Panc1 (cell line): ENCODE measurements at regions not wholly inside any gene's neighbourhood (a gene's known extent, or its start where the extent isn't known, plus 50 kb on each side); places are given as distances from the start of the nearest gene placed in this dataset.

ENCODE experiments used
- ATAC-seq: fragments of 200-7000 bp; cut with Tn5 transposase; 2 replicates; pipeline ENCODE4 v1.9.1; 2020; ENCODE audit warnings: mild to moderate bottlenecking, moderate library complexity
- BruUV-seq: library from RNA; stranded (reverse); fragments of 400-500 nt; replicated peaks from 2 replicates; lab custom pipeline; 2021; lab: Mats Ljungman, UMichigan
- CTCF ChIA-PET: fragments of 300-600 bp; sonication (Branson Sonifier 250); formaldehyde crosslinking; loops from one replicate; lab custom pipeline; 2022; ENCODE audit warnings: antibody characterized with exemption; lab: Charles Lee
- POLR2A ChIA-PET: fragments of 300-600 bp; sonication (Branson Sonifier 250); formaldehyde crosslinking; loops from one replicate; lab custom pipeline; 2022; ENCODE audit warnings: antibody characterized with exemption; lab: Charles Lee
- DNase-seq: peaks from one replicate; pipeline ENCODE4 v3.0.0-alpha.2; 2010; ENCODE audit warnings: low read depth, low spot score
- H3K27ac ChIP-seq: 2 replicates; pipeline ENCODE4 v1.5.1; 2011; ENCODE audit warnings: mild to moderate bottlenecking, low read length, inconsistent platforms
- H3K27me3 ChIP-seq: fragments of 200-500 bp; sonication (Bioruptor generic); 2 replicates; pipeline ENCODE4 v1.6.0; 2014; ENCODE audit warnings: low read length, inconsistent platforms; ENCODE audit not compliant: control insufficient read depth, insufficient read depth
- H3K36me3 ChIP-seq: fragments of 200-500 bp; sonication (Bioruptor generic); 2 replicates; pipeline ENCODE4 v1.5.1; 2014; ENCODE audit warnings: inconsistent platforms, mild to moderate bottlenecking, low read length, moderate library complexity; ENCODE audit not compliant: control insufficient read depth, insufficient read depth
- H3K4me1 ChIP-seq: 2 replicates; pipeline ENCODE4 v1.5.1; 2011; ENCODE audit warnings: inconsistent platforms, mild to moderate bottlenecking, low read length, moderate library complexity; ENCODE audit not compliant: control insufficient read depth, insufficient read depth
- H3K4me3 ChIP-seq, 2 experiments: 2 replicates each; pipeline ENCODE4 v1.5.1; 2011 to 2012; ENCODE audit warnings: low read depth in 2 of 2, low read length in 2 of 2, mild to moderate bottlenecking in 2 of 2, inconsistent platforms in 1 of 2, moderate library complexity in 1 of 2
- H3K9me3 ChIP-seq: fragments of 200-500 bp; sonication (Bioruptor generic); 2 replicates; pipeline ENCODE4 v1.5.1; 2014; ENCODE audit warnings: low read depth, mild to moderate bottlenecking, inconsistent platforms, low read length, moderate library complexity; ENCODE audit not compliant: control insufficient read depth, insufficient read depth
- CTCF ChIP-seq: fragments of 450-650 bp; IDR thresholded peaks from 2 replicates; pipeline ENCODE4 v1.5.1; 2017; ENCODE audit warnings: mild to moderate bottlenecking
- POLR2AphosphoS5 ChIP-seq: IDR thresholded peaks from 2 replicates; pipeline ENCODE4 v1.6.1; 2012; ENCODE audit warnings: mild to moderate bottlenecking, low read depth, low read length, moderate library complexity
- REST ChIP-seq, 2 experiments: IDR thresholded peaks; 2 replicates each; pipeline ENCODE4 v1.6.1; 2011 to 2012; ENCODE audit warnings: low read depth in 2 of 2, control low read depth in 1 of 2, low read length in 1 of 2, mild to moderate bottlenecking in 1 of 2, moderate library complexity in 1 of 2; ENCODE audit not compliant: insufficient read depth in 1 of 2
- SIN3A ChIP-seq: IDR thresholded peaks from 2 replicates; pipeline ENCODE4 v1.6.1; 2012; ENCODE audit warnings: low read depth, mild to moderate bottlenecking, low read length, moderate library complexity, borderline replicate concordance; ENCODE audit not compliant: insufficient read depth
- TCF7L2 ChIP-seq: IDR thresholded peaks from 2 replicates; pipeline ENCODE4 v1.6.1; 2011; ENCODE audit warnings: mild to moderate bottlenecking, low read depth, low read length, inconsistent platforms
- in situ Hi-C: cut with HindIII; loops from 2 replicates; pipeline ENCODE4 v1.10.0; 2016; ENCODE audit warnings: low sequenced_read_pairs, low pct_unique_long_range_greater_than_20kb
- intact Hi-C: fragments of 100-400 bp; cut with micrococcal nuclease; formaldehyde crosslinking; loops from one replicate; pipeline ENCODE4 v1.10.0; 2022; ENCODE audit not compliant: unreplicated experiment

GRCh38 chr1:4877426-4877825 lies 223.0 kb downstream of the AJAP1 start:
- ChIA-PET POLR2A (no interaction called here), CTCF (no interaction called here)
- intact Hi-C loops (no loop called here), in situ Hi-C loops (no loop called here)
- Histone ChIP-seq H3K27me3 (peaks cover 3% of the 10 kb centered on the region; the same call in 1 of the 2 replicates), H3K36me3 (no peaks in the 10 kb centered on the region), H3K9me3 (no peaks in the 10 kb centered on the region), H3K4me3 (no peak overlapping the region), H3K27ac (no peak overlapping the region), H3K4me1 (no peaks in the 10 kb centered on the region)
- ATAC-seq (no peak), DNase-seq (no peak)
- no TSS peak for BruUV-seq
- TF ChIP-seq REST (IDR thresholded peaks at IDR 0.05; ENCODE audit: insufficient read depth in 1 of 2, low read depth in 2 of 2, low read length in 1 of 2): no peak
- no peak for TF ChIP-seq TCF7L2

- BruUV-seq: no TSS peak
- no peak for DNase-seq
- H3K27me3 ChIP-seq: no peaks in the 10 kb centered on the region
- TF ChIP-seq SIN3A (no peak), REST (IDR thresholded peaks at IDR 0.05; ENCODE audit: insufficient read depth in 1 of 2, low read depth in 2 of 2, low read length in 1 of 2) (no peak), POLR2AphosphoS5 (no peak)
- no peak for ATAC-seq
- intact Hi-C loops (no loop called here), in situ Hi-C loops (no loop called here)
- H3K9me3 ChIP-seq: no peaks in the 10 kb centered on the region
- H3K4me1 ChIP-seq: no peaks in the 10 kb centered on the region
- H3K36me3 ChIP-seq: no peaks in the 10 kb centered on the region
- no peak overlapping the region for H3K4me3 ChIP-seq
- ChIA-PET CTCF (no interaction called here), POLR2A (no interaction called here)
- no peak overlapping the region for H3K27ac ChIP-seq
Measured at GRCh38 chr1:4871373-4871772, 217.0 kb downstream of the AJAP1 start.

GRCh38 chr1:4868521-4868920 lies 214.1 kb downstream of the AJAP1 start:
- DNase-seq (no peak), ATAC-seq (no peak)
- POLR2A ChIA-PET: no interaction called here
- TF ChIP-seq TCF7L2 (no peak), CTCF (no peak), REST (IDR thresholded peaks at IDR 0.05; ENCODE audit: insufficient read depth in 1 of 2, low read depth in 2 of 2, low read length in 1 of 2) (no peak), POLR2AphosphoS5 (no peak), SIN3A (no peak)
- Histone ChIP-seq H3K27me3 (no peaks in the 10 kb centered on the region), H3K36me3 (no peaks in the 10 kb centered on the region), H3K4me1 (no peaks in the 10 kb centered on the region), H3K9me3 (no peaks in the 10 kb centered on the region), H3K27ac (no peak overlapping the region), H3K4me3 (no peak overlapping the region)
- intact Hi-C loops: no loop called here
- no TSS peak for BruUV-seq
- in situ Hi-C loops: no loop called here
- CTCF ChIA-PET: no interaction called here
